PC-3 (cell line): ENCODE measurements at regions not wholly inside any gene's neighbourhood (a gene's known extent, or its start where the extent isn't known, plus 50 kb on each side); places are given as distances from the start of the nearest gene placed in this dataset.

Experiments
- ATAC-seq: fragments of 200-7000 bp; cut with Tn5 transposase; 2 replicates; pipeline ENCODE4 v1.9.1; 2020; ENCODE audit warnings: mild to moderate bottlenecking, moderate library complexity
- BruUV-seq: library from RNA; stranded (reverse); fragments of 400-500 nt; replicated peaks from 2 replicates; lab custom pipeline; 2021; lab: Mats Ljungman, UMichigan
- CTCF ChIA-PET: fragments of 300-600 bp; sonication (Branson Sonifier 250); formaldehyde crosslinking; loops from one replicate; lab custom pipeline; 2022; ENCODE audit warnings: antibody characterized with exemption; lab: Charles Lee
- POLR2A ChIA-PET: fragments of 300-600 bp; sonication (Branson Sonifier 250); formaldehyde crosslinking; loops from one replicate; lab custom pipeline; 2022; ENCODE audit warnings: antibody characterized with exemption; ENCODE audit not compliant: unreplicated experiment; lab: Charles Lee
- DNase-seq: peaks from one replicate; pipeline ENCODE4 v3.0.0-alpha.2; 2015
- H2AFZ ChIP-seq: fragments of 300-600 bp; sonication (generic); 2 replicates; pipeline ENCODE4 v1.6.0; 2016; ENCODE audit warnings: antibody characterized with exemption, low read length
- H3F3A ChIP-seq: fragments of 300-600 bp; sonication (generic); one replicate; pipeline ENCODE4 v1.6.0; 2017; ENCODE audit warnings: antibody characterized with exemption, low read length, control low read depth, mild to moderate bottlenecking; ENCODE audit not compliant: unreplicated experiment
- H3K27ac ChIP-seq: fragments of 300-600 bp; sonication (generic); 2 replicates; pipeline ENCODE4 v1.5.1; 2016; ENCODE audit warnings: mild to moderate bottlenecking, low read length
- H3K27me3 ChIP-seq: fragments of 300-600 bp; sonication (generic); 2 replicates; pipeline ENCODE4 v1.6.1; 2016; ENCODE audit warnings: low read length, mixed read lengths
- H3K36me3 ChIP-seq: fragments of 300-600 bp; sonication (generic); 2 replicates; pipeline ENCODE4 v1.6.1; 2016; ENCODE audit warnings: low read depth, mixed run types, low read length, mixed read lengths
- H3K4me1 ChIP-seq: fragments of 300-600 bp; sonication (generic); 2 replicates; pipeline ENCODE4 v1.5.1; 2016; ENCODE audit warnings: low read length; ENCODE audit not compliant: insufficient read depth
- H3K4me2 ChIP-seq: fragments of 300-600 bp; sonication (generic); 2 replicates; pipeline ENCODE4 v1.6.0; 2016; ENCODE audit warnings: low read length
- H3K4me3 ChIP-seq: fragments of 300-600 bp; sonication (generic); 2 replicates; pipeline ENCODE4 v1.5.1; 2016; ENCODE audit warnings: mild to moderate bottlenecking, low read length, mixed read lengths
- H3K79me2 ChIP-seq: fragments of 300-600 bp; sonication (generic); 2 replicates; pipeline ENCODE4 v1.6.1; 2017; ENCODE audit warnings: low read length, mixed read lengths
- H3K9ac ChIP-seq: fragments of 300-600 bp; sonication (generic); 2 replicates; pipeline ENCODE4 v1.6.0; 2016; ENCODE audit warnings: mild to moderate bottlenecking, low read length
- H3K9me2 ChIP-seq: fragments of 300-600 bp; sonication (generic); replicated peaks from 2 replicates; pipeline ENCODE4 v1.6.1; 2016; ENCODE audit warnings: mixed run types, low read length, mixed read lengths
- H3K9me3 ChIP-seq: fragments of 300-600 bp; sonication (generic); 2 replicates; pipeline ENCODE4 v1.6.1; 2016; ENCODE audit warnings: low read length, mixed read lengths
- H4K20me1 ChIP-seq: fragments of 300-600 bp; sonication (generic); 2 replicates; pipeline ENCODE4 v1.6.1; 2016; ENCODE audit warnings: low read length, mixed read lengths
- EZH2 ChIP-seq: fragments of 300-600 bp; sonication (generic); IDR thresholded peaks from one replicate; pipeline ENCODE4 v1.6.1; 2017; ENCODE audit warnings: antibody characterized with exemption, mild to moderate bottlenecking, low read length; ENCODE audit not compliant: unreplicated experiment
- EZH2phosphoT487 ChIP-seq: fragments of 300-600 bp; sonication (generic); IDR thresholded peaks from 2 replicates; pipeline ENCODE4 v1.6.1; 2018; ENCODE audit warnings: mild to moderate bottlenecking, antibody characterized with exemption, low read length, borderline replicate concordance
- intact Hi-C: fragments of 100-400 bp; cut with micrococcal nuclease; formaldehyde crosslinking; loops from 2 replicates; pipeline ENCODE4 v1.9.0; 2023
- TF ChIP-seq, protein P1 (sequence below): fragments of 300-600 bp; sonication (generic); conservative IDR thresholded peaks from 2 replicates; pipeline ENCODE4 v1.5.1; 2017; ENCODE audit warnings: antibody characterized with exemption, low read depth, mild to moderate bottlenecking, low read length

DNA sequence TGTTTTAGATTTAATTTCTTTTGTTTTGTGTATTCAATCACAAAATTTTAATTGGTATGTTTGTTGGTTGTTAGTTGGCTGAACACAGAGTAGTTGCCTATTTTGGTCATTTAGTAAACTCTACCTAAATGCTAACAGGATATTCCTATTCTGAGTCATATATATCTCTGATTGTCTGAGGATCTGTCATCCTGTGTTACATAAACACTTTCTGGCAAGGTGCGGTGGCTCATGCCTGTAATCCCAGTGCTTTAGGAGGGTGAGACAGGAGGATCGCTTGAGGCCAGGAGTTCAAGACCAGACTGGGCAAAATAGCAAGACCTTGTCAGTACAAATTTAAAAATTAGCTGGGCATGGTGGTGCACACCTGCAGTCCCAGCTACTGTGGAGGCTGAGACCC is 178.6 kb downstream of the PLCE1 start:
- TF ChIP-seq, protein P1, sequence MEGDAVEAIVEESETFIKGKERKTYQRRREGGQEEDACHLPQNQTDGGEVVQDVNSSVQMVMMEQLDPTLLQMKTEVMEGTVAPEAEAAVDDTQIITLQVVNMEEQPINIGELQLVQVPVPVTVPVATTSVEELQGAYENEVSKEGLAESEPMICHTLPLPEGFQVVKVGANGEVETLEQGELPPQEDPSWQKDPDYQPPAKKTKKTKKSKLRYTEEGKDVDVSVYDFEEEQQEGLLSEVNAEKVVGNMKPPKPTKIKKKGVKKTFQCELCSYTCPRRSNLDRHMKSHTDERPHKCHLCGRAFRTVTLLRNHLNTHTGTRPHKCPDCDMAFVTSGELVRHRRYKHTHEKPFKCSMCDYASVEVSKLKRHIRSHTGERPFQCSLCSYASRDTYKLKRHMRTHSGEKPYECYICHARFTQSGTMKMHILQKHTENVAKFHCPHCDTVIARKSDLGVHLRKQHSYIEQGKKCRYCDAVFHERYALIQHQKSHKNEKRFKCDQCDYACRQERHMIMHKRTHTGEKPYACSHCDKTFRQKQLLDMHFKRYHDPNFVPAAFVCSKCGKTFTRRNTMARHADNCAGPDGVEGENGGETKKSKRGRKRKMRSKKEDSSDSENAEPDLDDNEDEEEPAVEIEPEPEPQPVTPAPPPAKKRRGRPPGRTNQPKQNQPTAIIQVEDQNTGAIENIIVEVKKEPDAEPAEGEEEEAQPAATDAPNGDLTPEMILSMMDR = no peak
- TF ChIP-seq EZH2 = no peak
- TF ChIP-seq EZH2phosphoT487 = no peak
- Histone ChIP-seq H3K9ac (no peak overlapping the region), H3F3A (no peaks in the 10 kb centered on the region), H4K20me1 (no peaks in the 10 kb centered on the region), H3K79me2 (no peaks in the 10 kb centered on the region), H2AFZ (no peak overlapping the region), H3K4me1 (peaks cover 13% of the 10 kb centered on the region; the same call in 1 of the 2 replicates), H3K4me2 (no peak overlapping the region), H3K36me3 (0 out of 2 replicates have a peak, but pooled peaks cover 4% of the 10 kb centered on the region), H3K4me3 (no peak overlapping the region), H3K9me3 (no peaks in the 10 kb centered on the region), H3K9me2 (no peaks in the 10 kb centered on the region), H3K27ac (peak overlapping the region; percentile 44), H3K27me3 (no peaks in the 10 kb centered on the region)
- CTCF ChIA-PET = no interaction called here
- POLR2A ChIA-PET = no interaction called here
- intact Hi-C loops = loop anchor here (10.0 kb wide), 1 partner anchor 48 kb away; no protein-coding TSS in a partner anchor
- DNase-seq (peak; percentile 73), ATAC-seq (peak; percentile 90)
- no TSS peak for BruUV-seq

DNA sequence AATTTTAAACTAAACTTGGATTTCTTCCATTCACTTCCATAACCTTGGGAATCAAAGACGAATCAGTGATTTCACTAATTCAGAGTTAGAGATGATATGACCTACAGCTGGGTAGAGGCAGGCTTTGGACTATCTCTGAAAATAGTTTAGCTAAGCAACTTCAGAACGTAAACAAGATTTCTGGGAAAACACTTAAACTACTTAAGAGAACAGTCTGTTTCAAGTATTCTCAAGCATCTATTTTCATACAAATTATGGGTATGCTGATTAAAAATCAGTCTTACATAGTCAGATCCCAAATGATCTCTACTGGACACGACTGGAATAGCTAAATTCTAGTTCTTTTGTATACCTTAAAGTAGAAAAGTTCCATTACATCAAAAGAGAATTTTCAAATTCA is 179.9 kb downstream of the PLCE1 start:
- H3K27ac ChIP-seq = no peak overlapping the region
- no peak for DNase-seq
- H3K79me2 ChIP-seq = no peaks in the 10 kb centered on the region
- H3K27me3 ChIP-seq = no peaks in the 10 kb centered on the region
- H2AFZ ChIP-seq = no peak overlapping the region
- intact Hi-C loops = loop anchor here (10.0 kb wide), 1 partner anchor 49 kb away; no protein-coding TSS in a partner anchor
- no peaks in the 10 kb centered on the region for H4K20me1 ChIP-seq
- H3K9me2 ChIP-seq = no peaks in the 10 kb centered on the region
- H3F3A ChIP-seq = no peaks in the 10 kb centered on the region
- no peak for ATAC-seq
- BruUV-seq = no TSS peak
- H3K36me3 ChIP-seq = 0 out of 2 replicates have a peak, but pooled peaks cover 4% of the 10 kb centered on the region
- ChIA-PET POLR2A (no interaction called here), CTCF (no interaction called here)
- H3K4me3 ChIP-seq = no peak overlapping the region
- H3K4me2 ChIP-seq = no peak overlapping the region
- H3K4me1 ChIP-seq = peaks cover 13% of the 10 kb centered on the region; the same call in 1 of the 2 replicates
- TF ChIP-seq EZH2phosphoT487 = no peak
- TF ChIP-seq EZH2 = no peak
- TF ChIP-seq, protein P1 = no peak
- no peak overlapping the region for H3K9ac ChIP-seq
- H3K9me3 ChIP-seq = no peaks in the 10 kb centered on the region

DNA sequence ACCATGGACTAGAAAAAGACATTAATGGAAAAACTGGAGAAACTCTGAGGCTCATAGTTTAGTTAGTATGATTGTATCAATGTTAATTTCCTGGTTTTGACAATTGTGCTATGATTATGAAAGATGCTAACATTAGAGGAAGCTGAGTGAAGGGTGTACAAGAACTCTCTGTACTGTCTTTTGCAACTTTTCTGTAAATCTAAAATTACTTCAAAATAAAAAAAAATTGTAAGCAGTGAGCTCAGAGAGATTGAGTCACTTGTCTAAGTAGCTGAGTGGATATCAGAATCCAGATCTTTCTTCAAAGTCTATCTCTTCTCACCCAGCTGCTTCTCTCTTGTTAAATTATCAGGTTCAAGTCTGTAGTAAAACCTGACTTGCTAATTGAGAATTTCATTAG is 181.1 kb downstream of the PLCE1 start:
- Histone ChIP-seq H3K27ac (no peak overlapping the region), H3F3A (no peaks in the 10 kb centered on the region), H3K9me3 (no peaks in the 10 kb centered on the region), H4K20me1 (no peaks in the 10 kb centered on the region), H3K36me3 (0 out of 2 replicates have a peak, but pooled peaks cover 4% of the 10 kb centered on the region), H3K4me2 (no peak overlapping the region), H3K4me1 (0 out of 2 replicates have a peak, but pooled peaks cover 8% of the 10 kb centered on the region), H3K79me2 (no peaks in the 10 kb centered on the region), H3K27me3 (no peaks in the 10 kb centered on the region), H3K9ac (no peak overlapping the region), H3K4me3 (no peak overlapping the region), H2AFZ (no peak overlapping the region), H3K9me2 (no peaks in the 10 kb centered on the region)
- TF ChIP-seq EZH2 (no peak), EZH2phosphoT487 (no peak)
- TF ChIP-seq, protein P1 = no peak
- ChIA-PET CTCF (no interaction called here), POLR2A (no interaction called here)
- BruUV-seq = no TSS peak
- intact Hi-C loops = loop anchor here (10.0 kb wide), 1 partner anchor 50 kb away; no protein-coding TSS in a partner anchor
- DNase-seq (no peak), ATAC-seq (no peak)
